Mucosa of descending colon (tissue), 3 donors: ENCODE measurements at regions not wholly inside any gene's neighbourhood (a gene's known extent, or its start where the extent isn't known, plus 50 kb on each side); places are given as distances from the start of the nearest gene placed in this dataset.

Experiments used
- ATAC-seq: fragments of 200-7000 bp; cut with Tn5 transposase; one replicate; pipeline ENCODE4 v1.9.1; 2020; ENCODE audit warnings: mild to moderate bottlenecking, moderate library complexity
- DNase-seq, 3 donors: peaks; one replicate each; pipeline ENCODE4 v3.0.0-alpha.2; 2020
- H3K36me3 ChIP-seq: fragments of 200-600 bp; one replicate; pipeline ENCODE4 v1.8.0; 2021; ENCODE audit warnings: low read depth, mild to moderate bottlenecking
- H3K4me1 ChIP-seq: fragments of 200-600 bp; one replicate; pipeline ENCODE4 v1.8.0; 2021; ENCODE audit warnings: low read depth, mild to moderate bottlenecking
- H3K4me3 ChIP-seq: fragments of 200-600 bp; one replicate; pipeline ENCODE4 v1.8.0; 2021; ENCODE audit warnings: mild to moderate bottlenecking
- H3K9me3 ChIP-seq: fragments of 200-600 bp; one replicate; pipeline ENCODE4 v1.8.0; 2021; ENCODE audit warnings: mild to moderate bottlenecking
- intact Hi-C, 2 donors: fragments of 100-400 bp; cut with DNase I in 1 of 2; cut with micrococcal nuclease in 1 of 2; formaldehyde crosslinking; loops; one replicate each; pipeline versions ENCODE4 v1.11.0 to v1.11.1; 2022; cut with DNase I, micrococcal nuclease
- TF ChIP-seq, protein P1 (sequence below): fragments of 200-600 bp; IDR thresholded peaks from one replicate; pipeline ENCODE4 v1.8.0; 2022; ENCODE audit warnings: antibody characterized with exemption, mild to moderate bottlenecking
- donor health status: DM: no; HTN: no; CAD: no; lungs with moderate emphysema.
- donor health status: DM: no; HTN: no; CAD: no.
- donor health status: DM: no; HTN: yes; CAD: no.

DNA sequence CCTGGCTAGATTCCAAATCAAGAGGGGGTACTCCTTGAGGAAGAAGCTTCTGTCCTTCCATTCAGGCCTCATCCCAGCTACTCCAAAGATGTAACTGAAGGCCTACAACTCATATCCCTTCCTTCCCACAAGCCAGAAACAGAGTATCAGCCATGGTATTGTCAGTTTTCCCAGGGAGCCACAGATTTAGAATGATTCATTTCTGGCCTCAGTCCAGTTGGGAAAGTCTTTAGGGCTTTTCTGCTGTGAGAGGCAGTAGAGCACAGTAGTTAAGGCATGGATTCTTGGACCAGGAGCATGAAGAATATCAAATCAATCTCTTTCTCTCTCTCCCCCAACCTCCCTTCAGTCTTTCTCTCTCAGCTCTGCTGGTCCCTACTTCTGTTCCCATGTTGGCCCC is 505.0 kb downstream of the BCOR start:
- TF ChIP-seq, protein P1, sequence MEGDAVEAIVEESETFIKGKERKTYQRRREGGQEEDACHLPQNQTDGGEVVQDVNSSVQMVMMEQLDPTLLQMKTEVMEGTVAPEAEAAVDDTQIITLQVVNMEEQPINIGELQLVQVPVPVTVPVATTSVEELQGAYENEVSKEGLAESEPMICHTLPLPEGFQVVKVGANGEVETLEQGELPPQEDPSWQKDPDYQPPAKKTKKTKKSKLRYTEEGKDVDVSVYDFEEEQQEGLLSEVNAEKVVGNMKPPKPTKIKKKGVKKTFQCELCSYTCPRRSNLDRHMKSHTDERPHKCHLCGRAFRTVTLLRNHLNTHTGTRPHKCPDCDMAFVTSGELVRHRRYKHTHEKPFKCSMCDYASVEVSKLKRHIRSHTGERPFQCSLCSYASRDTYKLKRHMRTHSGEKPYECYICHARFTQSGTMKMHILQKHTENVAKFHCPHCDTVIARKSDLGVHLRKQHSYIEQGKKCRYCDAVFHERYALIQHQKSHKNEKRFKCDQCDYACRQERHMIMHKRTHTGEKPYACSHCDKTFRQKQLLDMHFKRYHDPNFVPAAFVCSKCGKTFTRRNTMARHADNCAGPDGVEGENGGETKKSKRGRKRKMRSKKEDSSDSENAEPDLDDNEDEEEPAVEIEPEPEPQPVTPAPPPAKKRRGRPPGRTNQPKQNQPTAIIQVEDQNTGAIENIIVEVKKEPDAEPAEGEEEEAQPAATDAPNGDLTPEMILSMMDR: no peak
- DNase-seq (no peak), ATAC-seq (no peak)
- Histone ChIP-seq H3K4me1 (no peaks in the 10 kb centered on the region), H3K4me3 (no peak overlapping the region), H3K36me3 (no peaks in the 10 kb centered on the region), H3K9me3 (no peaks in the 10 kb centered on the region)
- intact Hi-C loops: no loop called here

- no peaks in the 10 kb centered on the region for H3K4me1 ChIP-seq
- intact Hi-C loops: no loop called here
- TF ChIP-seq, protein P1: no peak
- ATAC-seq (no peak), DNase-seq (no peak)
- H3K9me3 ChIP-seq: no peaks in the 10 kb centered on the region
- H3K36me3 ChIP-seq: no peaks in the 10 kb centered on the region
- no peak overlapping the region for H3K4me3 ChIP-seq
Observed at GRCh38 chrX:39595977-39596376, 501.8 kb downstream of the BCOR start.

DNA sequence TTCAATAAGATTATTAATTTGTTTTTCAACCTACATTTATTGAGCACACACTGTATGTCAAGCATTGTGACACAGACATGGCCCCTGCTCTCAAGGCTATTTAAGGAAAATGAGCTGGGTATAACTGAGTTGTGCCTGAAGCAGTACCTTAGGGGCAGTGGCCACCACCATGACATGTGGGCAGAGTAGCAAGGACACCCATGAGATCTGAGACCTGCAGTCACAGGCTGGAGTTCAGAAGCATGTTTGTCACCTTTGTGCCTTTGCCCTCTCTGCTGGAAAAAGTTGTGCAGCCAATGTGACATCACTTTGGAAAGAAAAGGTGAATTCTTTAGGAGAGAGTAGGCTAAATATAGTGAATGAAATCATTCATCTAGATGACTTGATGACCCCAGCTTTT is 501.3 kb downstream of the BCOR start:
- ATAC-seq: no peak
- Histone ChIP-seq H3K4me1 (no peaks in the 10 kb centered on the region), H3K36me3 (no peaks in the 10 kb centered on the region), H3K9me3 (no peaks in the 10 kb centered on the region), H3K4me3 (no peak overlapping the region)
- intact Hi-C loops: no loop called here
- DNase-seq: no peak
- TF ChIP-seq, protein P1: no peak

DNA sequence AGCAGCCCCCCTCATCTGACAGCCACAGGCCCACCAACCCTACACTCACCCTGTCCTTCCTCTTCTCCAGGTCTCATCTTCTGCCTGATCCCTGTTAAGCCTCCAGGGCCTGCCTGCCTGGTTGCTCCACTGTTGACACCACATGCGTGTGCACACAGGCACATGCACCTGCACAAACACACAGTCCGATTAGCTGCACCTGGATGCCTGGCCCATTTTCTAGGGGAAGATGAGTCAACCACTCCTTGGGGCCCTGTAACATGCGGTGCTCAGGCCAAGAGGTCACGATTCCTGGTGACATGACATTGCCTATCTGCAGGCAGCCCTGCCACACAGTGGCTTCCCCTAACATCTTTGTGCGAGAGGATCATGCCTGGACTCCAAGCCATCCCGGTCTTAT is 498.4 kb downstream of the BCOR start:
- H3K4me1 ChIP-seq: no peaks in the 10 kb centered on the region
- no peaks in the 10 kb centered on the region for H3K9me3 ChIP-seq
- intact Hi-C loops: no loop called here
- no peak for DNase-seq
- H3K36me3 ChIP-seq: no peaks in the 10 kb centered on the region
- ATAC-seq: no peak
- H3K4me3 ChIP-seq: no peak overlapping the region
- TF ChIP-seq, protein P1: no peak

DNA sequence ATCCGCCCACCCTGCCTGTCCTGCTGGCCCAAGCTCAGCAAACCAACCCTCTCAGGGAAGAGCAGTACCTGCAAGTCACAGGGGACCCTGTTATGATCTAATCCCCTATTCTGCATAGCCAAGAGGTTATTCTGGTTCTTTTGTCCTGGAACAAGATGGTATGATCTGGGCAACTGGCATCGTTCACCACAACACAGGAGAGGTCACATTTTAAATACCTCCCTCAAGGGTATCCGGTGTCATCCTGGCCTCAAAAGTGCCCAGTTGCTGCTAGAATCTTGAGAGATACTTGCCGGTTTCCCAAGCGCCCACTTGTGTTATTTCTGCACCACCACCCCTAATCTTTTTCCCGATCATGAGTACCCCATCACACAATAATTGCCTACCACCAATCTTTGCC is 497.5 kb downstream of the BCOR start:
- intact Hi-C loops: no loop called here
- TF ChIP-seq, protein P1: no peak
- Histone ChIP-seq H3K36me3 (no peaks in the 10 kb centered on the region), H3K9me3 (no peaks in the 10 kb centered on the region), H3K4me1 (no peaks in the 10 kb centered on the region), H3K4me3 (no peak overlapping the region)
- no peak for DNase-seq
- ATAC-seq: no peak
